MV-4-11 (cell line): ENCODE measurements at regions not wholly inside any gene's neighbourhood (a gene's known extent, or its start where the extent isn't known, plus 50 kb on each side); places are given as distances from the start of the nearest gene placed in this dataset.
"Not testable (repeated sequence)": the region's sequence is repeated elsewhere in the genome, so short reads cannot be mapped to it uniquely, and the experiment has no call there.

Experiments
- DNase-seq: peaks from one replicate; lab custom pipeline; 2025; lab: John Stamatoyannopoulos, UW

GRCh38 chr1:228611707-228612106, 123.6 kb upstream of the RHOU start:
- DNase-seq, result not testable (repeated sequence)

DNA sequence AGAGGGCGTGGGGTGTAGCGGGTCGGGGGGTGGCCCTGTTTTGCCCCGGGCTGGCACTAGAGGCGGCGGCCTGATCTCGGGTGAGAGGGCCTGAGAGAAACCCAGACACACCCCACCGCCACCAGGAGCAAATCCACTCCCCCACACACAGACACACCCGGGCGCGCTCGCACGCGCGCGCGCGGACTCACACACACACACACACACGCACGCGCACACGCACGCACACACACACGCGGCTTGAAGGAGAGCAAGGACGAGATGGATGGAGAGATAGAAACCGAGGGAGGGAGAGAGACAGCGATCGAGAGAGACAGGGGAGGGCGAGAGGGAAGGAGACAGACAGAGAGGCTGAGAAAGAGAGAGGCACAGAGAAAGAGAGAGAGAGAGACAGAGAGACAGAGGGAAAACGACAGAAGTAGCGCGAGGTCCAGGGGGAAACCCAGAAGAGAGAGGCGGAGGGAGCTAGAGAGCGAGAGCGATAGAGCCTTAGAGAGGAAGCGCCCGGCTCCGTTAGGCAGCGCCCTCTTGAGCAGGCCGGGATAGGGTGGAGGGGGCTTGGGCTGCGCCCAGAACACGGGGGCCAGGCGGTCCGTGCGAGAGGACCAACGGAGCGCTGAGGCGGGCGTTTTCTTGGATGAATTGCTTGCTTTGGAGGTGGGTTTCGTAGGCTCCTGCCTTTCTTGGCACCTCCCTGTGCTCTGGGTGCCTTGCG, 113.1 kb upstream of the RHOU start:
- not testable (repeated sequence) for DNase-seq

DNA sequence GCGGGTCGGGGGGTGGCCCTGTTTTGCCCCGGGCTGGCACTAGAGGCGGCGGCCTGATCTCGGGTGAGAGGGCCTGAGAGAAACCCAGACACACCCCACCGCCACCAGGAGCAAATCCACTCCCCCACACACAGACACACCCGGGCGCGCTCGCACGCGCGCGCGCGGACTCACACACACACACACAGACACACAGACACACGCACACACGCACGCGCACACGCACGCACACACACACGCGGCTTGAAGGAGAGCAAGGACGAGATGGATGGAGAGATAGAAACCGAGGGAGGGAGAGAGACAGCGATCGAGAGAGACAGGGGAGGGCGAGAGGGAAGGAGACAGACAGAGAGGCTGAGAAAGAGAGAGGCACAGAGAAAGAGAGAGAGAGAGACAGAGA, 108.8 kb upstream of the RHOU start:
- DNase-seq, result not testable (repeated sequence)

DNA sequence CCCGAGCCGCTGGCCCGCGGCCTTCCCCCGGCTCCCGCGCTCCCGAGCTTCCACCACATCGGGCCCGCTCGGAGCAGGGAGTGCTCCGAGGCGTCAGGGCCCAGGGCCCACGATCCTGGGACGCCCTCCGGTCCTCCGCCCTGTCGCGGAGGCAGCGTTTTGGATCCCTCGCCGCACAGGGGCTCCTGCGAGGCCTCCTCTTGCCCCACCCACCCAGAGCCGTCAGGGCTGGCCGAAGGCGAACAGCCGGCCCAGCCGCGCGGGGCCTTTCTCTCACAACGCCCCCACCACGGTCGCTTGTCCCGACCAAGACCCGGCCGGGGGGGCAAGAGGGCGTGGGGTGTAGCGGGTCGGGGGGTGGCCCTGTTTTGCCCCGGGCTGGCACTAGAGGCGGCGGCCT, 102.4 kb upstream of the RHOU start:
- not testable (repeated sequence) for DNase-seq

DNA sequence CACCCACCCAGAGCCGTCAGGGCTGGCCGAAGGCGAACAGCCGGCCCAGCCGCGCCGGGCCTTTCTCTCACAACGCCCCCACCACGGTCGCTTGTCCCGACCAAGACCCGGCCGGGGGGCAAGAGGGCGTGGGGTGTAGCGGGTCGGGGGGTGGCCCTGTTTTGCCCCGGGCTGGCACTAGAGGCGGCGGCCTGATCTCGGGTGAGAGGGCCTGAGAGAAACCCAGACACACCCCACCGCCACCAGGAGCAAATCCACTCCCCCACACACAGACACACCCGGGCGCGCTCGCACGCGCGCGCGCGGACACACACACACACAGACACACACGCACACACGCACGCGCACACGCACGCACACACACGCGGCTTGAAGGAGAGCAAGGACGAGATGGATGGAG, 100.0 kb upstream of the RHOU start:
- not testable (repeated sequence) for DNase-seq

GRCh38 chr1:228637529-228637928, 97.8 kb upstream of the RHOU start:
- not testable (repeated sequence) for DNase-seq

GRCh38 chr1:228646717-228647522, 88.4 kb upstream of the RHOU start:
- peak; percentile 71 for DNase-seq

DNA sequence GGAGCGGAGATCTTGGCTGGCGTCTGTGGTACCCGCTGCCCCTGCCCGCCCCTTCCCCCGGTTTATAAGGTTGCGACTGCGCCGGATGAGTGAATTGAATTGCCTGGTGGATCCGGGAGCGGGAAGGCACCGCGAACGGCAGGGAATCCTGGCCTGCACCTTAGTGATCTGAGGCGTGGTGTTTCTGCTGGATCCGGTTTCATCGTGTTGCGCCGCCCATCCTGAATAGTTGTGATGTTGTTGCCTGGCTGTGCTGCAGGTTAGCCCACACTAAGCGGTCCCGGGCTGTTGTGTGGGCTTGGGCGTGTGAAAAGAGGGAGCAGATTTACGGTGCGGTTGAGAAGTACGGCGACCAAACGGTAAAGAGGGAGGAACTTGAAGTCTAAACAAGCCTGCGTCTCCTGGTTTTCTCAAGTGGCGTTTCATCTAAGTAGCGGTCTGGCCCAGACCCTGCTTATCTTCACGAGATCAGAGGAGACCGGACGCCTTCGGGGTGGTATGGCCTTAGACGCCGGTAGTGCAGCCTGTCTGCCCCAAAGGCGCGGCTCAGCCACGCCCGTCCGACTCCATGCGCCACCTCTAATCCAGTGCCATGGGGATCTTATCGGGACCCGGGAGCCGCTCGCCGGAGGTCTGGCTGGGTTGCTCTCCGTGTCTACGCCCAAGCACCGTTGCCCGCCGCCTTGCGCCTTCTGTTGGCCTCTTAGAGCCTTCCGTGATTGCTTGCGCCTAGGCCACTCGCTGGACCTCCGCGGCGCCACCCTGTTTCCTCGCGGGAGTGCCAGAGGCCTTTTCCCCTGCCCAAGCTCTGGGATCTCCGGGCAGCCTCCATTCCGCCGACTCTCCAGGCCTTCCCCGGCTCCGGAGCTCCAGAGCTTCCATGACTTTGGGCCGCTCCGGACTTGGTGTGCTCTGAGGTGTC, 87.5 kb upstream of the RHOU start:
- DNase-seq, result peak; percentile 46

GRCh38 chr1:228648647-228649383, 86.5 kb upstream of the RHOU start:
- no peak for DNase-seq

DNA sequence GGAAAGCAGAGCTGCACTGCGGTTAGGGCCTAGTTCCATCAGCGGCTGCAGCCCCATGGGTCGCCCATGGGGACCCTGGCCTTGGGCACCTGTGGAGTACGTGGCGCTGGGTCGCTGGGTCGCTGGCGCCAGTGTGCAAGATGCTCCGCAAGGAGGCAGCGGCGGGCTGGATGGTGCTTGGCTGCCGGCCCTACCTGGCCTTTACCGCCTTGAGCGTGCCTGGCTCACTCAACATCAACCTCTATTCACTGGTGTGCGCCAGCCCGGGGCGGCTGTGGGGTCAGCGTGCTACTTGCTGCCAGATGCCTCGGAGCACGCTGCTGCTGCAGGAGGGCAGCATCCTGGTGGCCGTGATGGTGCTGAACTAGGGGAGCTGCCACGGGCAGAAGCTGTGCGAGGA, 85.1 kb upstream of the RHOU start:
- DNase-seq, result no peak

DNA sequence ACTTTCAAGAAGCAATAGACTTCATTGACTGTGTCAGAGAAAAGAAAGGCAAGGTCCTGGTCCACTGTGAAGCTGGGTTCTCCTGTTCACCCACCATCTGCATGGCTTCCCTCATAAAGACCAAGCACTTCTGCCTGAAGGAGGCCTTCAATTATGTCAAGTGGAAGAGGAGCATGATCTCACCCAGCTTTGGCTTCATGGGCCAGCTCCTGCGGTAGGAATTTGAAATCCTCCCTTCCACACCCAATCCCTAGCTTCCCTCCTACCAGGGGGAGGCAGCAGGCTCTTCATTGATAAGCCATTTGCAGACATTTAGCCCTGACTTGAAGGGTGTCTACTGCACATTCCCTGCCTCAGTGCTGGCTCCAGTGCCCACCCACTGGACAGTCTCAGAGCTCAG, 84.3 kb upstream of the RHOU start:
- DNase-seq, result no peak

- DNase-seq, result no peak
These were observed 83.2 kb upstream of the RHOU start for GRCh38 chr1:228652116-228652515.

GRCh38 chr1:228653057-228653456, 82.2 kb upstream of the RHOU start:
- DNase-seq, result not testable (repeated sequence)

GRCh38 chr1:228653748-228654147, 81.5 kb upstream of the RHOU start:
- DNase-seq, result no peak

DNA sequence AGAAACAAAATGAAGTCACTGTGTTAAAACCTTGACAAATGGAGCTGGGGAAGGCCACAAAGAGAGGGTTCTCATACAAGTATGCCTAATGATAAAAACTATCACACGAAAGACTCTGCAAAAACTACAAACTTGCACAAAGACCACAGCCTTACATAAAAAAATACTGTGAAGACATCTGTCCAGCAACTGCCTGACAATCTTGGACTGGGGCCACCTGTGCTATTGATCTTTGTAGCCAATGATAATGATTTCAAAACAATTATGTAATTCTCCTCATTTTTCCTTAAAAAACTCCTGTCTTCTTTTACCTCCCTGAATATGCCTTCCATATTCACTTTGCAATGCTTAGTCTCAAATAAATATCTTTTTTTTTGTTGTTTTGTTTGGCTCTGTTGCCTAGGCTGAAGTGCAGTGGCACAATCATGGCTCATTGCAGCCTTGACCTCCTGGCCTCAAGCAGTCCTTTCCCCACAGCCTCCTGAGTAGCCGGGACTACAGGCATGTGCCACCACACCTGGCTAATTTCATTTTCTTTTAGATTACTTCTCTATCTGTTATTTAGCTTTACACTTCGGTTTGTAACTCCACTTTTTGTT, 79.4 kb upstream of the RHOU start:
- no peak for DNase-seq

- DNase-seq, result not testable (repeated sequence)
These were observed 73.1 kb upstream of the RHOU start for GRCh38 chr1:228662007-228662689.

DNA sequence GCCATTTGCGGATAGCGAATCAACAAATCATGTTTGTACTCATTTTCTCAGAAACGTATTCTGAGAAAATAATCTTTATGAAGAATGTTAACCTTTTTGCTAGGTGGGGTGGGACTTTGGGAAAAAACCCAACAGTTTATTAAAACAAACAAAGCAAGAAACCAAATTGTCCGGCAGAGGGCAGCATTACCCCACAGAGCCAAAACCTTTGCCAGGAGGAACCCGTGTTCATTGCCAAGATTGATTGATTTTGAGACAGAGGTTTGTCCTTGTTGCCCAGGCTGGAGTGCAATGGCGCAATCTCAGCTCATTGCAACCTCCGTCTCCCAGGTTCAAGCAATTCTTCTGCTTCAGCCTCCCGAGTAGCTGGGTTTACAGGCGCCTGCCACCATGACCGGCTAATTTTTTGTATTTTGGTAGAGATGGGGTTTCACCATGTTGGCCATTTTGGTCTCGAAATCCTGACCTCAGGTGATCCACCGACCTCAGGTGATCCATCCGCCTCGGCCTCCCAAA, 70.8 kb upstream of the RHOU start:
- DNase-seq, result peak; percentile 68

GRCh38 chr1:228666686-228667623, 68.3 kb upstream of the RHOU start:
- no peak for DNase-seq

DNA sequence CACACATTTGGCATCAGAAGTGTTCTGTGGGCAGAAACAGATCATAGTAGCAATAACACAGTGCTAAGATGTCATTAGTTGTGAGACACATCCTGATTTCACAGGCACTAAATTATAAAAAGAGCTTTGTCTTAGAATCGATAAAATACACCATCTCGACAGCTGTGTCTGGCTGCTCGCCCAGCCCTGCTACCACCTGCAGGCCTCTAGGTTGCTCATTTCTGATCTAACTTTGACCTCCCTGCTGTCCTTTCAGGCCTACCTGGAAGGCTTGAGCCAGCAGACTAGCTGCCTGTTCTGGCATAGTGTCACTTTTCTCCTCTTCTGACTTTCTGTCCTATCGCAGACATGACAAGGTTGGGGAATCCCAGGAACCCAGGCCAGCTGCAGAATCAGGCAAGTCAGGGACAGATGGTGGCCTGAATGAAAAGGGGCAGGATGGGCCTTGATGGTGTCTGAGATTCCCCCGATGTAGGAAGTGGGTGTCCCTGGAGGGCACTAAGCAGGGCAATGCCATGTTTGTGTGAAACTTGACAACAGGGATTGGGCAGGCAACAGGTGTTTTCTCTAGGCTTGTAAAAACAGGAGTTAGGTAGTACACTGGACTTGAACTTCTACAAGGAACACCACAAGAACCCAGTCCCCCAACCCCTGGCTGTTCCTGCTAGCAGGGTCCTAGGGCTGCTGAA, 66.6 kb upstream of the RHOU start:
- no peak for DNase-seq
